GM23338 (cell line): ENCODE measurements at regions not wholly inside any gene's neighbourhood (a gene's known extent, or its start where the extent isn't known, plus 50 kb on each side); places are given as distances from the start of the nearest gene placed in this dataset.

ENCODE experiments used
- ATAC-seq: fragments of 200-7000 bp; cut with Tn5 transposase; 3 replicates; pipeline ENCODE4 v1.9.1; 2020
- DNase-seq: peaks from one replicate; pipeline ENCODE4 v3.0.0-alpha.2; 2015; ENCODE audit warnings: low spot score
- H2AFZ ChIP-seq: fragments of 200-600 bp; sonication (generic); 2 replicates; pipeline ENCODE4 v1.8.0; 2016; ENCODE audit warnings: antibody characterized with exemption, mild to moderate bottlenecking, moderate library complexity
- H3F3A ChIP-seq: fragments of 200-600 bp; sonication (generic); replicated peaks from 2 replicates; pipeline ENCODE4 v1.8.0; 2017; ENCODE audit warnings: antibody characterized with exemption, mixed run types, low read depth
- H3K27ac ChIP-seq: fragments of 200-600 bp; sonication (generic); 2 replicates; pipeline ENCODE4 v1.6.1; 2016; ENCODE audit warnings: low read depth
- H3K27me3 ChIP-seq: fragments of 200-600 bp; sonication (generic); 2 replicates; pipeline ENCODE4 v1.8.0; 2016; ENCODE audit warnings: mild to moderate bottlenecking, mixed run types, moderate library complexity; ENCODE audit not compliant: insufficient read depth
- H3K36me3 ChIP-seq: fragments of 200-600 bp; sonication (generic); 2 replicates; pipeline ENCODE4 v1.8.0; 2016; ENCODE audit warnings: mild to moderate bottlenecking; ENCODE audit not compliant: insufficient read depth
- H3K4me1 ChIP-seq: fragments of 200-600 bp; sonication (generic); 2 replicates; pipeline ENCODE4 v1.8.0; 2016; ENCODE audit warnings: mild to moderate bottlenecking, moderate library complexity; ENCODE audit not compliant: insufficient read depth
- H3K4me2 ChIP-seq: fragments of 200-600 bp; sonication (generic); 2 replicates; pipeline ENCODE4 v1.7.1; 2017; ENCODE audit warnings: mixed run types
- H3K4me3 ChIP-seq: fragments of 200-600 bp; sonication (generic); 2 replicates; pipeline ENCODE4 v1.6.1; 2016; ENCODE audit warnings: mixed run types
- H3K79me2 ChIP-seq: fragments of 200-600 bp; sonication (generic); replicated peaks from 2 replicates; pipeline ENCODE4 v1.8.0; 2017; ENCODE audit warnings: mild to moderate bottlenecking; ENCODE audit not compliant: insufficient read depth
- H3K9me2 ChIP-seq: fragments of 200-600 bp; sonication (generic); 2 replicates; pipeline ENCODE4 v1.8.0; 2017; ENCODE audit not compliant: insufficient read depth
- H4K20me1 ChIP-seq: fragments of 200-600 bp; sonication (generic); replicated peaks from 2 replicates; pipeline ENCODE4 v1.8.0; 2017; ENCODE audit warnings: mild to moderate bottlenecking; ENCODE audit not compliant: insufficient read depth
- H3K27ac Mint-ChIP-seq: 2 replicates; pipeline ENCODE4 v1.8.0; 2020; ENCODE audit warnings: inconsistent platforms, mild to moderate bottlenecking, moderate library complexity, mixed read lengths
- H3K27me3 Mint-ChIP-seq: 3 replicates; pipeline ENCODE4 v1.8.0; 2022; ENCODE audit warnings: low read depth, mild to moderate bottlenecking, moderate library complexity, mixed read lengths, inconsistent platforms; ENCODE audit not compliant: insufficient read depth, poor library complexity
- H3K36me3 Mint-ChIP-seq: 3 replicates; pipeline ENCODE4 v1.8.0; 2021; ENCODE audit warnings: low read depth, mild to moderate bottlenecking, inconsistent platforms, moderate library complexity, mixed read lengths
- H3K4me1 Mint-ChIP-seq: 3 replicates; pipeline ENCODE4 v1.8.0; 2020; ENCODE audit warnings: mild to moderate bottlenecking, inconsistent platforms, mixed read lengths
- H3K4me3 Mint-ChIP-seq: 3 replicates; pipeline ENCODE4 v1.8.0; 2021; ENCODE audit warnings: moderate library complexity, mild to moderate bottlenecking, inconsistent platforms, mixed read lengths
- H3K9me3 Mint-ChIP-seq: 3 replicates; pipeline ENCODE4 v1.8.0; 2020; ENCODE audit warnings: moderate library complexity, mild to moderate bottlenecking, inconsistent platforms, mixed read lengths
- CREB1 ChIP-seq: fragments of 250-450 bp; sonication (Bioruptor Pico); IDR thresholded peaks from 2 replicates; pipeline ENCODE4 v1.5.0; 2020; ENCODE audit warnings: low read depth, mild to moderate bottlenecking, moderate library complexity
- EZH2 ChIP-seq: fragments of 200-600 bp; sonication (generic); IDR thresholded peaks from one replicate; pipeline ENCODE4 v1.8.0; 2017; ENCODE audit warnings: antibody characterized with exemption, mild to moderate bottlenecking, low read depth; ENCODE audit not compliant: unreplicated experiment
- EZH2phosphoT487 ChIP-seq: fragments of 200-600 bp; sonication (generic); IDR thresholded peaks from one replicate; pipeline ENCODE4 v1.8.1; 2018; ENCODE audit warnings: antibody characterized with exemption; ENCODE audit not compliant: unreplicated experiment
- JUNB ChIP-seq: IDR thresholded peaks from one replicate; pipeline ENCODE4 v1.6.1; 2016; ENCODE audit warnings: antibody characterized with exemption; ENCODE audit not compliant: unreplicated experiment
- NANOG ChIP-seq: IDR thresholded peaks from 2 replicates; pipeline ENCODE4 v1.6.1; 2016; ENCODE audit warnings: antibody characterized with exemption, borderline replicate concordance
- POLR2AphosphoS5 ChIP-seq: IDR thresholded peaks from 2 replicates; pipeline ENCODE4 v1.6.1; 2016; ENCODE audit warnings: antibody characterized with exemption, low read depth
- ZNF114 ChIP-seq: fragments of 250-450 bp; sonication (Bioruptor Pico); IDR thresholded peaks from 2 replicates; pipeline ENCODE4 v1.5.0; 2020; ENCODE audit warnings: mild to moderate bottlenecking, moderate library complexity
- ZNF331 ChIP-seq: fragments of 250-450 bp; sonication (Bioruptor Pico); IDR thresholded peaks from 2 replicates; pipeline ENCODE4 v1.5.0; 2020; ENCODE audit warnings: low read depth, mild to moderate bottlenecking, moderate library complexity
- TF ChIP-seq, protein P1 (sequence below): IDR thresholded peaks from one replicate; pipeline ENCODE4 v1.6.1; 2018; ENCODE audit warnings: antibody characterized with exemption; ENCODE audit not compliant: unreplicated experiment
- TF ChIP-seq, protein P2 (sequence below): IDR thresholded peaks from 2 replicates; pipeline ENCODE4 v1.6.1; 2016; ENCODE audit warnings: antibody characterized with exemption
- TF ChIP-seq, protein P3 (sequence below), 2 experiments: fragments of 200-600 bp in 1 of 2; sonication (generic) in 1 of 2; conservative IDR thresholded peaks; 2 replicates each; pipeline versions ENCODE4 v1.5.1 to v1.6.1; 2016 to 2017; ENCODE audit warnings: antibody characterized with exemption in 2 of 2, low read depth in 2 of 2, mild to moderate bottlenecking in 2 of 2, moderate library complexity in 1 of 2

DNA sequence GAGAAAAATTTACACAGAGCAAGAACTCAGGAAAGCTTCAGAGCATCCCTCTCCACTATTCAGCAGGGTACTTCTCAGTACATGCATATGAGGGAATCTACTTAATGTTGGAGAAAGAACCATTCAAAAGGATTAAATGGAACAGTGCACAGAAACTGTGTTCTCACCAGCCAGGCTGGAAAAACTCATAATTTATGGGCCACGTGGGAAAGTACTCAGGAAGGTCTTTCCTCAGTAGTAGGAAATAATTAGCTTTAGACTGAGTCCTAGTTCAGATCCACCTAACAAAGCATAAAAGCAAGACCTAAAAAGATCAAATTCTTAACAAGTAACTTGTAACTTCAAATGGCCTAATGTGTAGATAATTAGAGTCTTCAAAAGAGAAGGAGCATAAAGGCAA is 134.0 kb downstream of the FAM76B start (continued):
- TF ChIP-seq ZNF114 (CRISPR knock-in tag), result no peak
- TF ChIP-seq NANOG, result no peak

DNA sequence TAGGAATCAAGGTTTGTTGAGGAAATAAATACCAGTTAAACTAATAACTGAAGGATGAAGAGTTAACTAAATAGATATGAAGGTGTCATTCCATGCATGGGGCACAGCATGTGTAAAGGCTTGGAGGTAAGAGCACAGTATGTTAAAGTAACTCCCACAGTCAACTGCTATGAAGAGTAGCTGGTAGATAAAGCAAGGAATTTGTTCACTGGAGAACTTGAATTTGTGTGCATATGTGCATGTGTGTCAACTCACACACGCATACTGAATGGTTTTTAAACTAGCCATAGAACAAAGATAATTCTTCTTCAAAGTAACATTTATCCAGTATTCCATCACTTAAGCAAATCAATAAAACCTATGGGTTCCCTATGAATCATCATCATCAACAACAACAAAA is 135.9 kb downstream of the FAM76B start:
- Histone ChIP-seq H3K4me3 (no peak overlapping the region), H3K9me2 (no peaks in the 10 kb centered on the region), H3F3A (no peaks in the 10 kb centered on the region), H3K4me1 (peaks cover 4% of the 10 kb centered on the region; the same call in 1 of the 2 replicates), H2AFZ (no peak overlapping the region), H3K79me2 (no peaks in the 10 kb centered on the region), H4K20me1 (no peaks in the 10 kb centered on the region), H3K27me3 (no peaks in the 10 kb centered on the region), H3K4me2 (no peak overlapping the region), H3K27ac (no peak overlapping the region), H3K36me3 (no peaks in the 10 kb centered on the region)
- no peak overlapping the region; the same call in 1 of the 2 replicates for H3K27ac Mint-ChIP-seq
- H3K27me3 Mint-ChIP-seq, result peaks cover 1% of the 10 kb centered on the region
- no peak for DNase-seq
- TF ChIP-seq ZNF331 (CRISPR knock-in tag) (no peak), JUNB (no peak), ZNF114 (CRISPR knock-in tag) (no peak), CREB1 (no peak)
- TF ChIP-seq, protein P1, sequence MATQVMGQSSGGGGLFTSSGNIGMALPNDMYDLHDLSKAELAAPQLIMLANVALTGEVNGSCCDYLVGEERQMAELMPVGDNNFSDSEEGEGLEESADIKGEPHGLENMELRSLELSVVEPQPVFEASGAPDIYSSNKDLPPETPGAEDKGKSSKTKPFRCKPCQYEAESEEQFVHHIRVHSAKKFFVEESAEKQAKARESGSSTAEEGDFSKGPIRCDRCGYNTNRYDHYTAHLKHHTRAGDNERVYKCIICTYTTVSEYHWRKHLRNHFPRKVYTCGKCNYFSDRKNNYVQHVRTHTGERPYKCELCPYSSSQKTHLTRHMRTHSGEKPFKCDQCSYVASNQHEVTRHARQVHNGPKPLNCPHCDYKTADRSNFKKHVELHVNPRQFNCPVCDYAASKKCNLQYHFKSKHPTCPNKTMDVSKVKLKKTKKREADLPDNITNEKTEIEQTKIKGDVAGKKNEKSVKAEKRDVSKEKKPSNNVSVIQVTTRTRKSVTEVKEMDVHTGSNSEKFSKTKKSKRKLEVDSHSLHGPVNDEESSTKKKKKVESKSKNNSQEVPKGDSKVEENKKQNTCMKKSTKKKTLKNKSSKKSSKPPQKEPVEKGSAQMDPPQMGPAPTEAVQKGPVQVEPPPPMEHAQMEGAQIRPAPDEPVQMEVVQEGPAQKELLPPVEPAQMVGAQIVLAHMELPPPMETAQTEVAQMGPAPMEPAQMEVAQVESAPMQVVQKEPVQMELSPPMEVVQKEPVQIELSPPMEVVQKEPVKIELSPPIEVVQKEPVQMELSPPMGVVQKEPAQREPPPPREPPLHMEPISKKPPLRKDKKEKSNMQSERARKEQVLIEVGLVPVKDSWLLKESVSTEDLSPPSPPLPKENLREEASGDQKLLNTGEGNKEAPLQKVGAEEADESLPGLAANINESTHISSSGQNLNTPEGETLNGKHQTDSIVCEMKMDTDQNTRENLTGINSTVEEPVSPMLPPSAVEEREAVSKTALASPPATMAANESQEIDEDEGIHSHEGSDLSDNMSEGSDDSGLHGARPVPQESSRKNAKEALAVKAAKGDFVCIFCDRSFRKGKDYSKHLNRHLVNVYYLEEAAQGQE, result no peak
- no peaks in the 10 kb centered on the region for H3K36me3 Mint-ChIP-seq
- no peak overlapping the region for H3K4me3 Mint-ChIP-seq
- no peaks in the 10 kb centered on the region for H3K9me3 Mint-ChIP-seq
- no peak for ATAC-seq
- peaks cover 5% of the 10 kb centered on the region for H3K4me1 Mint-ChIP-seq

DNA sequence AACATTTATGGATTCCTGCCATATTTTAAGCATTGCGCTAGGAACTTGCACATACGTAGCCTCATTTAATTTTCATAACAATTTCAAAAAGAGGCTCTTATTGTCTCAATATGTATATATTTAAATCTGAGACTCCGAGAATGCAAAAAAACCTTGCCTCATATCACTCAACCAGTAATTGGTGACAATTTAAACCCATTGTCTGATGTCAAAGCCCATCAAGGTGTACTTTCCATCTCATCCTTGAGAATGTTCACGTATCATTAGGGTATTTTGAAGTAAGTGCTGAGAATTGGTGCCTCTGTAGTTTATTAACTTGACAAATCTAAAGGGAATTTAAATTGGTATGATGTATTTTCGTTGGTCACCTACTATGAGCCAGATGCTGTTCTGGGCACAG is 136.5 kb downstream of the FAM76B start:
- no peaks in the 10 kb centered on the region for H3K36me3 Mint-ChIP-seq
- H2AFZ ChIP-seq, result no peak overlapping the region
- H3F3A ChIP-seq, result no peaks in the 10 kb centered on the region
- H3K9me2 ChIP-seq, result no peaks in the 10 kb centered on the region
- H3K79me2 ChIP-seq, result no peaks in the 10 kb centered on the region
- H4K20me1 ChIP-seq, result no peaks in the 10 kb centered on the region
- no peaks in the 10 kb centered on the region for H3K36me3 ChIP-seq
- peaks cover 1% of the 10 kb centered on the region for H3K27me3 Mint-ChIP-seq
- no peak overlapping the region for H3K27ac Mint-ChIP-seq
- no peak overlapping the region for H3K4me3 Mint-ChIP-seq
- ATAC-seq (no peak), DNase-seq (no peak)
- H3K4me1 Mint-ChIP-seq, result peaks cover 9% of the 10 kb centered on the region
- no peaks in the 10 kb centered on the region for H3K27me3 ChIP-seq
- H3K27ac ChIP-seq, result no peak overlapping the region
- H3K9me3 Mint-ChIP-seq, result no peaks in the 10 kb centered on the region
- H3K4me3 ChIP-seq, result no peak overlapping the region
- peaks cover 4% of the 10 kb centered on the region; the same call in 1 of the 2 replicates for H3K4me1 ChIP-seq
- no peak overlapping the region for H3K4me2 ChIP-seq
- TF ChIP-seq EZH2phosphoT487, result no peak
- TF ChIP-seq, protein P2, sequence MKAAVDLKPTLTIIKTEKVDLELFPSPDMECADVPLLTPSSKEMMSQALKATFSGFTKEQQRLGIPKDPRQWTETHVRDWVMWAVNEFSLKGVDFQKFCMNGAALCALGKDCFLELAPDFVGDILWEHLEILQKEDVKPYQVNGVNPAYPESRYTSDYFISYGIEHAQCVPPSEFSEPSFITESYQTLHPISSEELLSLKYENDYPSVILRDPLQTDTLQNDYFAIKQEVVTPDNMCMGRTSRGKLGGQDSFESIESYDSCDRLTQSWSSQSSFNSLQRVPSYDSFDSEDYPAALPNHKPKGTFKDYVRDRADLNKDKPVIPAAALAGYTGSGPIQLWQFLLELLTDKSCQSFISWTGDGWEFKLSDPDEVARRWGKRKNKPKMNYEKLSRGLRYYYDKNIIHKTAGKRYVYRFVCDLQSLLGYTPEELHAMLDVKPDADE, result no peak
- TF ChIP-seq EZH2, result no peak
- no peak for TF ChIP-seq CREB1
- TF ChIP-seq ZNF331 (CRISPR knock-in tag), result no peak
- no peak for TF ChIP-seq JUNB
- no peak for TF ChIP-seq POLR2AphosphoS5
- TF ChIP-seq, protein P3, sequence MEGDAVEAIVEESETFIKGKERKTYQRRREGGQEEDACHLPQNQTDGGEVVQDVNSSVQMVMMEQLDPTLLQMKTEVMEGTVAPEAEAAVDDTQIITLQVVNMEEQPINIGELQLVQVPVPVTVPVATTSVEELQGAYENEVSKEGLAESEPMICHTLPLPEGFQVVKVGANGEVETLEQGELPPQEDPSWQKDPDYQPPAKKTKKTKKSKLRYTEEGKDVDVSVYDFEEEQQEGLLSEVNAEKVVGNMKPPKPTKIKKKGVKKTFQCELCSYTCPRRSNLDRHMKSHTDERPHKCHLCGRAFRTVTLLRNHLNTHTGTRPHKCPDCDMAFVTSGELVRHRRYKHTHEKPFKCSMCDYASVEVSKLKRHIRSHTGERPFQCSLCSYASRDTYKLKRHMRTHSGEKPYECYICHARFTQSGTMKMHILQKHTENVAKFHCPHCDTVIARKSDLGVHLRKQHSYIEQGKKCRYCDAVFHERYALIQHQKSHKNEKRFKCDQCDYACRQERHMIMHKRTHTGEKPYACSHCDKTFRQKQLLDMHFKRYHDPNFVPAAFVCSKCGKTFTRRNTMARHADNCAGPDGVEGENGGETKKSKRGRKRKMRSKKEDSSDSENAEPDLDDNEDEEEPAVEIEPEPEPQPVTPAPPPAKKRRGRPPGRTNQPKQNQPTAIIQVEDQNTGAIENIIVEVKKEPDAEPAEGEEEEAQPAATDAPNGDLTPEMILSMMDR (conservative IDR thresholded peaks at IDR 0.05; ENCODE audit: low read depth in 2 of 2), result no peak
- TF ChIP-seq, protein P1, result no peak
